ENCODE measurements at regions not wholly inside any gene's neighbourhood (a gene's known extent, or its start where the extent isn't known, plus 50 kb on each side); places are given as distances from the start of the nearest gene placed in this dataset.

DNA sequence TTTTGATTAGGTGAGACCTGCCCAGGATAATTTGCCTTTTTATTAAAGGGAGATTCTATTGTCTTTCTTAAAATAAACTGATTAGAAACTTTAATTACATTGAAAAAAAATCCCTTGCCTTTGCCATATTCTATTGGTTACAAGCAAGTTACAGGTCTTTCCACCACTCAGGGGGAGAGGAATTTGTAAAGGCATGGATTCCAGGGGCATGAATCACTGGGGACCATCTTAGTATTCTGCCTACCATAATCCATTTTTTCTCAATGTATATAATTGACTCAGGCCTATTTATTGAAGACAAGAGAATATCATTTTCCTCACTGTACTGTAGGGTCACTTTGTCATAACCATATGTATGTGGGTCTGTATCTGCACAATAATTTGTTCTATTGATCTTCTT lies 124.3 kb upstream of the PDE4B start:
- no peak overlapping the region for H3K4me3 ChIP-seq
- no peaks in the 10 kb centered on the region for H3K36me3 ChIP-seq
- no peaks in the 10 kb centered on the region for H3K27me3 ChIP-seq
- intact Hi-C loops (cut with DNase I), result no loop called here
- no peak overlapping the region for H3K27ac ChIP-seq
- no peak for TF ChIP-seq POLR2A (IDR thresholded peaks at IDR 0.05)
- TF ChIP-seq, protein P1, sequence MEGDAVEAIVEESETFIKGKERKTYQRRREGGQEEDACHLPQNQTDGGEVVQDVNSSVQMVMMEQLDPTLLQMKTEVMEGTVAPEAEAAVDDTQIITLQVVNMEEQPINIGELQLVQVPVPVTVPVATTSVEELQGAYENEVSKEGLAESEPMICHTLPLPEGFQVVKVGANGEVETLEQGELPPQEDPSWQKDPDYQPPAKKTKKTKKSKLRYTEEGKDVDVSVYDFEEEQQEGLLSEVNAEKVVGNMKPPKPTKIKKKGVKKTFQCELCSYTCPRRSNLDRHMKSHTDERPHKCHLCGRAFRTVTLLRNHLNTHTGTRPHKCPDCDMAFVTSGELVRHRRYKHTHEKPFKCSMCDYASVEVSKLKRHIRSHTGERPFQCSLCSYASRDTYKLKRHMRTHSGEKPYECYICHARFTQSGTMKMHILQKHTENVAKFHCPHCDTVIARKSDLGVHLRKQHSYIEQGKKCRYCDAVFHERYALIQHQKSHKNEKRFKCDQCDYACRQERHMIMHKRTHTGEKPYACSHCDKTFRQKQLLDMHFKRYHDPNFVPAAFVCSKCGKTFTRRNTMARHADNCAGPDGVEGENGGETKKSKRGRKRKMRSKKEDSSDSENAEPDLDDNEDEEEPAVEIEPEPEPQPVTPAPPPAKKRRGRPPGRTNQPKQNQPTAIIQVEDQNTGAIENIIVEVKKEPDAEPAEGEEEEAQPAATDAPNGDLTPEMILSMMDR (IDR thresholded peaks at IDR 0.05), result no peak
- DNase-seq (no peak), ATAC-seq (no peak)
- no peaks in the 10 kb centered on the region for H3K4me1 ChIP-seq
- peaks cover 0 to 6% (median 2%) of the 10 kb centered on the region in 4 donors for H3K9me3 ChIP-seq

GRCh38 chr1:65670518-65670917 lies 122.2 kb upstream of the PDE4B start:
- ATAC-seq, result no peak
- no peak for DNase-seq

DNA sequence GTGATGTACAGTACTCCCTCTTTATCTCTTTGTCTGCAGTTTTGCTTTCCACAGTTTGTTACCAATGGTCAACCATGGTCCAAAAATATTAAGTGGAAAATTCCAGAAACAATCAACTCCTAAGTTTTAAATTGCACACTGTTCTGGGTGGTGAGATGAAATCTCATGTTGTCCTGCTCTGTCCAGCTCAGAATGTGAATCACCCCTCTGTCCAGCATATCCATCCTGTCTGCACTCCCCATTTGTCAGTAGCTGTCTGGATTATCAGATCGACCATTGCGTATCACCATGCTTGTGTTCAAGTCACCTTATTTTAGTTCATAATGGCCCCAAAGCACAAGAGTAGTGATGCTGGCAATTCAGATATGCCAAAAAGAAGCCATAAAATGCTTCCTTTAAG lies 118.2 kb upstream of the PDE4B start:
- intact Hi-C loops (cut with DNase I), result no loop called here
- no peak overlapping the region for H3K27ac ChIP-seq
- 80% methylated on average over 2 of the region's 2 CpGs for WGBS (ENCODE audit: insufficient coverage, low coverage, low lambda C conversion rate, missing lambda C conversion rate)
- no peaks in the 10 kb centered on the region for H3K27me3 ChIP-seq
- no peak for TF ChIP-seq POLR2A (IDR thresholded peaks at IDR 0.05)
- TF ChIP-seq, protein P1 (IDR thresholded peaks at IDR 0.05), result no peak
- H3K36me3 ChIP-seq, result no peaks in the 10 kb centered on the region
- no peak for DNase-seq
- H3K4me1 ChIP-seq, result no peaks in the 10 kb centered on the region
- no peak overlapping the region for H3K4me3 ChIP-seq
- no peak for ATAC-seq
- H3K9me3 ChIP-seq, result no peaks in the 10 kb centered on the region

More at GRCh38 chr1:65670518-65670917, 122.2 kb upstream of the PDE4B start:
- Histone ChIP-seq H3K36me3 (no peaks in the 10 kb centered on the region), H3K27ac (no peak overlapping the region), H3K4me3 (no peak overlapping the region), H3K9me3 (peaks cover 0 to 6% (median 2%) of the 10 kb centered on the region in 4 donors), H3K27me3 (no peaks in the 10 kb centered on the region), H3K4me1 (no peaks in the 10 kb centered on the region)
- no peak for TF ChIP-seq POLR2A (IDR thresholded peaks at IDR 0.05)
- TF ChIP-seq, protein P1 (IDR thresholded peaks at IDR 0.05), result no peak
- intact Hi-C loops (cut with DNase I), result no loop called here
- WGBS (ENCODE audit: insufficient coverage, low coverage, low lambda C conversion rate, missing lambda C conversion rate), result 65% methylated on average over 3 of the region's 3 CpGs

DNA sequence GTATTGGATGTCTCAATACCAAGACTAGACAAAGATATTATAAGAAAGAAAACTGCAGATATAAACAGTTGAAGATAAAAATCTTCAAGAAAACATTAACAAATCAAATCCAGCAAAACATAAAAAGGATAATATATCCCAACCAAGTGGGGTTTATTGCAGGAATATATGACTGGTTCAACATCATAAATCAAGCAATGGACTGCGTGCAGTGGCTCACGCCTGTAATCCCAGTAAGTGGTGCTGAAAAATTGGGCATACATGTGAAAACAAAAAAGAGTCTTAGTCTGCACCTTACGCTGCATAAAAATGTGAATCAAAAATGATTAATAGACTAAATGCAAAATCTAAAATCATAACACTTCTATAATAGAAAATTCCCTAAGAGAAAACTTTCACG lies 112.9 kb upstream of the PDE4B start:
- intact Hi-C loops (cut with DNase I), result loop anchor here in 1 of 2 donors (10.0 kb wide), 1 partner anchor 245 kb away; no protein-coding TSS in a partner anchor
- Histone ChIP-seq H3K27me3 (no peaks in the 10 kb centered on the region), H3K4me3 (no peak overlapping the region), H3K27ac (no peak overlapping the region), H3K4me1 (no peaks in the 10 kb centered on the region), H3K36me3 (no peaks in the 10 kb centered on the region), H3K9me3 (no peaks in the 10 kb centered on the region)
- TF ChIP-seq POLR2A (IDR thresholded peaks at IDR 0.05), result no peak
- TF ChIP-seq, protein P1 (IDR thresholded peaks at IDR 0.05), result no peak
- no peak for DNase-seq
- 86% methylated on average over 4 of the region's 4 CpGs for WGBS (ENCODE audit: insufficient coverage, low coverage, low lambda C conversion rate, missing lambda C conversion rate)
- no peak for ATAC-seq

- H3K4me1 ChIP-seq, result no peaks in the 10 kb centered on the region
- no peak overlapping the region for H3K27ac ChIP-seq
- no peaks in the 10 kb centered on the region for H3K9me3 ChIP-seq
- H3K4me3 ChIP-seq, result no peak overlapping the region
- ATAC-seq (no peak), DNase-seq (no peak)
- WGBS (ENCODE audit: insufficient coverage, low coverage, low lambda C conversion rate, missing lambda C conversion rate), result 93% methylated on average over 6 of the region's 6 CpGs
- intact Hi-C loops (cut with DNase I), result loop anchor here in 1 of 2 donors (10.0 kb wide), 1 partner anchor 246 kb away; no protein-coding TSS in a partner anchor
- H3K27me3 ChIP-seq, result no peaks in the 10 kb centered on the region
- H3K36me3 ChIP-seq, result no peaks in the 10 kb centered on the region
- TF ChIP-seq, protein P1 (IDR thresholded peaks at IDR 0.05), result no peak
- no peak for TF ChIP-seq POLR2A (IDR thresholded peaks at IDR 0.05)
Observed at GRCh38 chr1:65681096-65681495, 111.6 kb upstream of the PDE4B start.

Measured in right lobe of liver (tissue), 6 donors.